WTC11 (cell line): ENCODE measurements at regions not wholly inside any gene's neighbourhood (a gene's known extent, or its start where the extent isn't known, plus 50 kb on each side); places are given as distances from the start of the nearest gene placed in this dataset.
"Not testable (repeated sequence)": the region's sequence is repeated elsewhere in the genome, so short reads cannot be mapped to it uniquely, and the experiment has no call there.

Source experiments
- ATAC-seq: fragments of 200-7000 bp; cut with Tn5 transposase; 2 replicates; pipeline ENCODE4 v1.10.0; 2021; ENCODE audit warnings: mild to moderate bottlenecking, moderate library complexity
- CTCF ChIA-PET: fragments of 300-600 bp; sonication (Branson Sonifier 250); formaldehyde crosslinking; loops from one replicate; lab custom pipeline; 2021; ENCODE audit warnings: antibody characterized with exemption; lab: Charles Lee
- POLR2A ChIA-PET: fragments of 350-600 bp; sonication (Branson Sonifier 250); formaldehyde crosslinking; loops from one replicate; lab custom pipeline; 2021; ENCODE audit warnings: antibody characterized with exemption; lab: Charles Lee
- DNase-seq: peaks from one replicate; pipeline ENCODE4 v3.0.0; 2021; ENCODE audit warnings: low spot score
- H3K27ac Mint-ChIP-seq: 2 replicates; pipeline ENCODE4 v1.8.0; 2021; ENCODE audit warnings: mixed read lengths
- H3K27me3 Mint-ChIP-seq: 2 replicates; pipeline ENCODE4 v1.8.0; 2021; ENCODE audit warnings: low read depth, mild to moderate bottlenecking, moderate library complexity, mixed read lengths
- H3K36me3 Mint-ChIP-seq: 2 replicates; pipeline ENCODE4 v1.8.0; 2021; ENCODE audit warnings: mixed read lengths
- H3K4me1 Mint-ChIP-seq: 2 replicates; pipeline ENCODE4 v1.8.0; 2022; ENCODE audit warnings: mixed read lengths
- H3K4me3 Mint-ChIP-seq: 2 replicates; pipeline ENCODE4 v1.8.0; 2021; ENCODE audit warnings: mild to moderate bottlenecking, moderate library complexity, mixed read lengths
- H3K9me3 Mint-ChIP-seq: 2 replicates; pipeline ENCODE4 v1.8.0; 2021; ENCODE audit warnings: mixed read lengths
- ESRRA ChIP-seq: sonication (generic); formaldehyde crosslinking; IDR thresholded peaks from 2 replicates; pipeline ENCODE4 v1.8.1; 2022; ENCODE audit warnings: mild to moderate bottlenecking, missing genetic modification reagents, borderline replicate concordance
- GTF2I ChIP-seq: fragments of 250-450 bp; sonication (Bioruptor Pico); conservative IDR thresholded peaks from 2 replicates; pipeline ENCODE4 v1.4.0; 2021; ENCODE audit warnings: mild to moderate bottlenecking
- PRRX2 ChIP-seq: fragments of 250-450 bp; sonication (Bioruptor Pico); IDR thresholded peaks from 2 replicates; pipeline ENCODE4 v1.8.0; 2021; ENCODE audit warnings: mild to moderate bottlenecking
- RELA ChIP-seq: sonication (generic); formaldehyde crosslinking; IDR thresholded peaks from 2 replicates; pipeline ENCODE4 v1.8.1; 2022; ENCODE audit warnings: missing genetic modification reagents, mild to moderate bottlenecking, borderline replicate concordance
- SP1 ChIP-seq: sonication (generic); formaldehyde crosslinking; conservative IDR thresholded peaks from 2 replicates; pipeline ENCODE4 v1.8.1; 2022; ENCODE audit warnings: missing genetic modification reagents
- TEAD4 ChIP-seq: sonication (generic); formaldehyde crosslinking; IDR thresholded peaks from 2 replicates; pipeline ENCODE4 v1.8.0; 2022; ENCODE audit warnings: mild to moderate bottlenecking, missing genetic modification reagents
- TF ChIP-seq, protein P1 (sequence below): sonication (generic); formaldehyde crosslinking; IDR thresholded peaks from 2 replicates; pipeline ENCODE4 v1.8.0; 2022; ENCODE audit warnings: mild to moderate bottlenecking, missing genetic modification reagents
- TF ChIP-seq, protein P2 (sequence below): sonication (generic); formaldehyde crosslinking; IDR thresholded peaks from 2 replicates; pipeline ENCODE4 v1.8.1; 2022; ENCODE audit warnings: mild to moderate bottlenecking, missing genetic modification reagents, moderate library complexity, borderline replicate concordance
- TF ChIP-seq, protein P3 (sequence below): sonication (generic); formaldehyde crosslinking; IDR thresholded peaks from 2 replicates; pipeline ENCODE4 v1.8.0; 2022; ENCODE audit warnings: mild to moderate bottlenecking, missing genetic modification reagents
- TF ChIP-seq, protein P4 (sequence below): fragments of 200-600 bp; IDR thresholded peaks from 2 replicates; pipeline ENCODE4 v1.8.0; 2022; ENCODE audit warnings: antibody characterized with exemption
- TF ChIP-seq, protein P5 (sequence below): sonication (generic); formaldehyde crosslinking; IDR thresholded peaks from 2 replicates; pipeline ENCODE4 v1.8.1; 2022; ENCODE audit warnings: mild to moderate bottlenecking, moderate library complexity, missing genetic modification reagents
- TF ChIP-seq, protein P6 (sequence below): sonication (generic); formaldehyde crosslinking; IDR thresholded peaks from 2 replicates; pipeline ENCODE4 v1.8.1; 2023; ENCODE audit warnings: mild to moderate bottlenecking, moderate library complexity, missing genetic modification reagents
- TF ChIP-seq, protein P7 (sequence below): sonication (generic); formaldehyde crosslinking; IDR thresholded peaks from 2 replicates; pipeline ENCODE4 v1.8.0; 2022; ENCODE audit warnings: mild to moderate bottlenecking, missing genetic modification reagents

DNA sequence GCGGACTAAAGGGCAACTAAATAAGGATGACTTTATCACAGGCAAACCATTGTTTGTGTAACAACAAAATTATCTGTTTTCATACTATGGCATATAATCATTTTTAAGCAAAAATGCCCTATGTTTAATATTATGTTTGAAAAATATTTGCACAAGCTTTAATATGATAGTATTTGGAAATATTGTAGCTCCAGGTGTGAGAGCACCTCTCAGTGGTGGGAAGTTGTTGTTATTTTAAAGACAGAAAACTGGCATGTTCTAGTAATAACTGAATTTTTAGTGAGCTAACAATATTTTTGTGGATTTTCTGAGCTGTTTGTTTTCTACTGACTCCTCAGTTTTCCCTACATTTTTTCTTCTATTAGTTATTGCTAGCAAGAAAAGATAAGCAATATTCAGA lies 578.8 kb downstream of the KCNT2 start:
- TF ChIP-seq ESRRA (CRISPR knock-in tag) (no peak), GTF2I (no peak), PRRX2 (CRISPR knock-in tag) (no peak)
- TF ChIP-seq, protein P1, sequence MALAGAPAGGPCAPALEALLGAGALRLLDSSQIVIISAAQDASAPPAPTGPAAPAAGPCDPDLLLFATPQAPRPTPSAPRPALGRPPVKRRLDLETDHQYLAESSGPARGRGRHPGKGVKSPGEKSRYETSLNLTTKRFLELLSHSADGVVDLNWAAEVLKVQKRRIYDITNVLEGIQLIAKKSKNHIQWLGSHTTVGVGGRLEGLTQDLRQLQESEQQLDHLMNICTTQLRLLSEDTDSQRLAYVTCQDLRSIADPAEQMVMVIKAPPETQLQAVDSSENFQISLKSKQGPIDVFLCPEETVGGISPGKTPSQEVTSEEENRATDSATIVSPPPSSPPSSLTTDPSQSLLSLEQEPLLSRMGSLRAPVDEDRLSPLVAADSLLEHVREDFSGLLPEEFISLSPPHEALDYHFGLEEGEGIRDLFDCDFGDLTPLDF (CRISPR knock-in tag), result no peak
- TF ChIP-seq, protein P2, sequence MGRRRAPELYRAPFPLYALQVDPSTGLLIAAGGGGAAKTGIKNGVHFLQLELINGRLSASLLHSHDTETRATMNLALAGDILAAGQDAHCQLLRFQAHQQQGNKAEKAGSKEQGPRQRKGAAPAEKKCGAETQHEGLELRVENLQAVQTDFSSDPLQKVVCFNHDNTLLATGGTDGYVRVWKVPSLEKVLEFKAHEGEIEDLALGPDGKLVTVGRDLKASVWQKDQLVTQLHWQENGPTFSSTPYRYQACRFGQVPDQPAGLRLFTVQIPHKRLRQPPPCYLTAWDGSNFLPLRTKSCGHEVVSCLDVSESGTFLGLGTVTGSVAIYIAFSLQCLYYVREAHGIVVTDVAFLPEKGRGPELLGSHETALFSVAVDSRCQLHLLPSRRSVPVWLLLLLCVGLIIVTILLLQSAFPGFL (CRISPR knock-in tag), result no peak
- TF ChIP-seq, protein P3, sequence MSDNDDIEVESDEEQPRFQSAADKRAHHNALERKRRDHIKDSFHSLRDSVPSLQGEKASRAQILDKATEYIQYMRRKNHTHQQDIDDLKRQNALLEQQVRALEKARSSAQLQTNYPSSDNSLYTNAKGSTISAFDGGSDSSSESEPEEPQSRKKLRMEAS (CRISPR knock-in tag), result no peak
- TF ChIP-seq, protein P4, sequence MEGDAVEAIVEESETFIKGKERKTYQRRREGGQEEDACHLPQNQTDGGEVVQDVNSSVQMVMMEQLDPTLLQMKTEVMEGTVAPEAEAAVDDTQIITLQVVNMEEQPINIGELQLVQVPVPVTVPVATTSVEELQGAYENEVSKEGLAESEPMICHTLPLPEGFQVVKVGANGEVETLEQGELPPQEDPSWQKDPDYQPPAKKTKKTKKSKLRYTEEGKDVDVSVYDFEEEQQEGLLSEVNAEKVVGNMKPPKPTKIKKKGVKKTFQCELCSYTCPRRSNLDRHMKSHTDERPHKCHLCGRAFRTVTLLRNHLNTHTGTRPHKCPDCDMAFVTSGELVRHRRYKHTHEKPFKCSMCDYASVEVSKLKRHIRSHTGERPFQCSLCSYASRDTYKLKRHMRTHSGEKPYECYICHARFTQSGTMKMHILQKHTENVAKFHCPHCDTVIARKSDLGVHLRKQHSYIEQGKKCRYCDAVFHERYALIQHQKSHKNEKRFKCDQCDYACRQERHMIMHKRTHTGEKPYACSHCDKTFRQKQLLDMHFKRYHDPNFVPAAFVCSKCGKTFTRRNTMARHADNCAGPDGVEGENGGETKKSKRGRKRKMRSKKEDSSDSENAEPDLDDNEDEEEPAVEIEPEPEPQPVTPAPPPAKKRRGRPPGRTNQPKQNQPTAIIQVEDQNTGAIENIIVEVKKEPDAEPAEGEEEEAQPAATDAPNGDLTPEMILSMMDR, result no peak
- TF ChIP-seq, protein P5, sequence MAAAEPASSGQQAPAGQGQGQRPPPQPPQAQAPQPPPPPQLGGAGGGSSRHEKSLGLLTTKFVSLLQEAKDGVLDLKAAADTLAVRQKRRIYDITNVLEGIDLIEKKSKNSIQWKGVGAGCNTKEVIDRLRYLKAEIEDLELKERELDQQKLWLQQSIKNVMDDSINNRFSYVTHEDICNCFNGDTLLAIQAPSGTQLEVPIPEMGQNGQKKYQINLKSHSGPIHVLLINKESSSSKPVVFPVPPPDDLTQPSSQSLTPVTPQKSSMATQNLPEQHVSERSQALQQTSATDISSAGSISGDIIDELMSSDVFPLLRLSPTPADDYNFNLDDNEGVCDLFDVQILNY, result no peak
- no peak overlapping the region for H3K27ac Mint-ChIP-seq
- H3K36me3 Mint-ChIP-seq, result no peaks in the 10 kb centered on the region
- POLR2A ChIA-PET, result no interaction called here
- ATAC-seq, result no peak
- DNase-seq, result no peak
- peaks cover 23% of the 10 kb centered on the region for H3K4me1 Mint-ChIP-seq
- peaks cover 8% of the 10 kb centered on the region; the same call in 1 of the 2 replicates for H3K9me3 Mint-ChIP-seq
- CTCF ChIA-PET, result interaction anchor here (1.4 kb wide), 1 partner anchor 90 kb away, joined by 4 read pairs; no protein-coding TSS in a partner anchor
- peaks cover 19% of the 10 kb centered on the region for H3K27me3 Mint-ChIP-seq
- H3K4me3 Mint-ChIP-seq, result no peak overlapping the region

DNA sequence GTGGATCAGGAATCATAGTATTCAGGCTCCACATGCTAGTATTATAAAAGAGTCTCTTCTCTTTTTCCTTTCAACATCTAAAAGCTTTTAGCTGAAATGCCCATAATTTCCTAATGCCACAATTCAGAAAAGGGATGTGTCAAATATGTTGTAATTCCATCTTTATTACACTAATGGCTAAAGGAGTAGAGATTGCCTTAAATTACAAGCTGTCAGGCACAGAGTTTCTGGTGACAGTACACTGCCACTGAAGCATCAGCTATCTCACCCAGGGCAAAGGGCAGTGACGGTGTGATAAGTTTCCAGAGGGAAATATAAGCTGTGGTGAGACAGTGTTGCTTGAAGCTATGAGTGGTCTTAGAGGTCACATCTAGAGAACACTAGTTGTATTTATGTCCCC lies 581.1 kb downstream of the KCNT2 start:
- Mint-ChIP-seq H3K36me3 (no peaks in the 10 kb centered on the region), H3K9me3 (peaks cover 4% of the 10 kb centered on the region; the same call in 1 of the 2 replicates), H3K27me3 (peaks cover 5% of the 10 kb centered on the region), H3K27ac (no peak overlapping the region), H3K4me3 (no peak overlapping the region), H3K4me1 (peaks cover 10% of the 10 kb centered on the region)
- ChIA-PET CTCF (no interaction called here), POLR2A (no interaction called here)
- no peak for TF ChIP-seq TEAD4 (CRISPR knock-in tag)
- no peak for TF ChIP-seq RELA (CRISPR knock-in tag)
- TF ChIP-seq, protein P6, sequence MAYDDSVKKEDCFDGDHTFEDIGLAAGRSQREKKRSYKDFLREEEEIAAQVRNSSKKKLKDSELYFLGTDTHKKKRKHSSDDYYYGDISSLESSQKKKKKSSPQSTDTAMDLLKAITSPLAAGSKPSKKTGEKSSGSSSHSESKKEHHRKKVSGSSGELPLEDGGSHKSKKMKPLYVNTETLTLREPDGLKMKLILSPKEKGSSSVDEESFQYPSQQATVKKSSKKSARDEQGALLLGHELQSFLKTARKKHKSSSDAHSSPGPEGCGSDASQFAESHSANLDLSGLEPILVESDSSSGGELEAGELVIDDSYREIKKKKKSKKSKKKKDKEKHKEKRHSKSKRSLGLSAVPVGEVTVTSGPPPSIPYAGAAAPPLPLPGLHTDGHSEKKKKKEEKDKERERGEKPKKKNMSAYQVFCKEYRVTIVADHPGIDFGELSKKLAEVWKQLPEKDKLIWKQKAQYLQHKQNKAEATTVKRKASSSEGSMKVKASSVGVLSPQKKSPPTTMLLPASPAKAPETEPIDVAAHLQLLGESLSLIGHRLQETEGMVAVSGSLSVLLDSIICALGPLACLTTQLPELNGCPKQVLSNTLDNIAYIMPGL, result no peak
- TF ChIP-seq, protein P7, sequence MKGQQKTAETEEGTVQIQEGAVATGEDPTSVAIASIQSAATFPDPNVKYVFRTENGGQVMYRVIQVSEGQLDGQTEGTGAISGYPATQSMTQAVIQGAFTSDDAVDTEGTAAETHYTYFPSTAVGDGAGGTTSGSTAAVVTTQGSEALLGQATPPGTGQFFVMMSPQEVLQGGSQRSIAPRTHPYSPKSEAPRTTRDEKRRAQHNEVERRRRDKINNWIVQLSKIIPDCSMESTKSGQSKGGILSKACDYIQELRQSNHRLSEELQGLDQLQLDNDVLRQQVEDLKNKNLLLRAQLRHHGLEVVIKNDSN (CRISPR knock-in tag), result no peak
- TF ChIP-seq SP1 (CRISPR knock-in tag), result no peak
- DNase-seq (no peak), ATAC-seq (no peak)

DNA sequence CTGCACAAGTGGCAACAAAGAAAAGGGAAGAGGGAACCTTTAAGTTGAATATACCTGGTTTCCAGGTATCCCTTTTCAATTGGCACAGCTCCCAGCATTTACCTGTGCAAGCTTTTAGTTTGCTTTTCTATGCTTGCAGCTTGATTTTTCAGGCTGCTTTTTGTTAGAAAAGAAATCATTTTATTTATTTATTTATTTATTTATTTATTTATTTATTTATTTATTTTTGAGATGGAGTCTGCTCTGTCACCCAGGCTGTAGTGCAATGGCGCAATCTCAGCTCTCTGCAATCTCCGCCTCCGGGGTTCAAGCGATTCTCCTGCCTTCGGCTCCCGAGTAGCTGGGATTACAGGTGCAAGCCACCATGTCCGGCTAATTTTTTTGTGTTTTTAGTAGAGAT lies 587.1 kb downstream of the KCNT2 start:
- DNase-seq, H3K9me3 Mint-ChIP-seq, H3K4me3 Mint-ChIP-seq, H3K36me3 Mint-ChIP-seq, H3K27ac Mint-ChIP-seq, ATAC-seq, CTCF ChIA-PET, H3K27me3 Mint-ChIP-seq: not testable (repeated sequence)
- H3K4me1 Mint-ChIP-seq, result peaks cover 15% of the 10 kb centered on the region
- POLR2A ChIA-PET, result interaction anchor here (0.6 kb wide), 1 partner anchor 128 kb away, joined by 3 read pairs; no protein-coding TSS in a partner anchor
